Activated CD8-positive, alpha-beta memory T cell treated with anti-CD3 and anti-CD28 coated beads, Interleukin-2, amount 50 U/mL, for 48 hours (primary cell): ENCODE measurements at regions not wholly inside any gene's neighbourhood (a gene's known extent, or its start where the extent isn't known, plus 50 kb on each side); places are given as distances from the start of the nearest gene placed in this dataset.
"Not testable (repeated sequence)": the region's sequence is repeated elsewhere in the genome, so short reads cannot be mapped to it uniquely, and the experiment has no call there.

Experiments used
- DNase-seq: peaks from one replicate; pipeline ENCODE4 v3.0.0-alpha.2; 2020

GRCh38 chr4:189653983-189654382 is 286.7 kb upstream of the FRG1 start:
- DNase-seq: not testable (repeated sequence)

DNA sequence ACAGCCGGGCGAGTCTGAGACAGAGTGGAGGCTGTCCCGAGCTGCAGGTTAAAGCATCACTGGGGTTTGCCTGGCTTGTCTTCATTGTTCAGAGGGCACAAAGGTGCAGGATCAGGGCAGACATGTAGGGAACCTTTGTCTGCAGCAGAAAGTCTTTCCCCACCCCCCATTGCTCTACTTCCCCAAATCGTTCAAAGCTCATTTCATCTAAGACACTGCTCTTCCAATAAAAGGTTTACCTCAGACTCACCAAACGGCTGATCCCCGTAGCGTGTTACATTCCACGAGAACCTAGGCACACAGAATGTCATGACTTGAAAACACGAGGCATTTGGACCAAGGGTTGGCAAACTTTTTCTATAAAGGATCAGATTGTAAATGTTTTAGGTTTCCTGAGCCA is 286.3 kb upstream of the FRG1 start:
- not testable (repeated sequence) for DNase-seq

GRCh38 chr4:189655817-189656216 is 284.9 kb upstream of the FRG1 start:
- DNase-seq: not testable (repeated sequence)

DNA sequence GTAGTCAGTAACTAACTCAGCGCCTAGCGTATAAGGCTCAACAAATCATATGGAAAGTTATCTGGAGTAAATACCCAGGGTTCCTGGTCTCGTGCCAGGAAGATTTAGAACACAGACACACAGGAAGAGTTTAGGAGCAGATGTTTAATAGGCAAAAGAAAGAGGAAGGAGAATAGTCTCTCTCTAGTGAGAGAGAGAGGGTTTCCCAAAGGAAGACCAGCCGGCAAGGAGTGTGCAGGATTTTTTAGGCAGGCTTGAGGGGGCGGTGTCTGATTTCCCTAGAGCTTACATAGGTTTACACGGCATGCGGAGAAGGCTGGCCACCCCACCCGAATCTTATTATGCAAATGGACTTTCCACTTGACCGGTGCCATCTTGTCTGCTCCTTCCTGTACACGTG is 284.0 kb upstream of the FRG1 start:
- DNase-seq: no peak

- not testable (repeated sequence) for DNase-seq
Observed at GRCh38 chr4:189658259-189658658, 282.4 kb upstream of the FRG1 start.

DNA sequence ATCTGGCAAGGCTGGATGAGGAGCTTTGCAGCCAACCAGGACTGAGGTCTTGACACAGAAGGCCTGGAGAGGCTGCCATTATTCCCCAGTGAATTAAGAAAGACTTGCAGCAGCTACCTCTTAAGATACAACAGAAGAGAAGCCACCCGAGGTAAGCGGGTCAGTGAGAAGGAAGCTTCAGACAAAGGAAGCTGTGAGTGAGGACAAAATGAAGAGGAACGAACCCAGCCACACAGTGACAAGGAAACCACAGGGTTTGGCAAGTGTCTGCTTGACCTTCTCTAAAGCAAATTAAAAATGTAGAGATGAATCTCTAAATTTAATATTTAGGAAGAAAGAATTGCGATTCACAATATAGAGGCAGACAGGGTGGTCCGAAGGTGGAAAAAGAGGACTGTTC is 281.8 kb upstream of the FRG1 start:
- DNase-seq: not testable (repeated sequence)

DNA sequence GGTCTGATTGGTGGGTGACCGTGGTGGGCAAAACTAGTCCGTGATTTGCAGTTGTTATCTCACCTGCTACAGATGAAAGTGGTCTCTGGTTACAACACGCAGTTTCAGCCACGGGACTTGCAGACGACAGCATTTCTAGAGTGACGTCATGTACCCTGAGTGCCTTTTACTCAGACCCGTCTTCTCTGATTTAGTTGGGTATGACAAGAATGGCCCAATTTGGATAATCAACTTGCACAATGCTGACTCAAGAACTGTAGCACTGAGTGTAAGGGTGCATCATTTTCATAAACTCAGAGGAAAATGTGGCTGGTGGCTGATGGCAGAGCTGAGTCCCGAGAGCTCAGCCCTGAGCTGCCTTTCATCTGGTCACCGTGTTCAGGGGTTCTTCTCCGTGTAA is 281.4 kb upstream of the FRG1 start:
- DNase-seq: no peak

GRCh38 chr4:189660722-189661360 is 279.8 kb upstream of the FRG1 start:
- no peak for DNase-seq

GRCh38 chr4:189664693-189665250 is 275.9 kb upstream of the FRG1 start:
- no peak for DNase-seq

DNA sequence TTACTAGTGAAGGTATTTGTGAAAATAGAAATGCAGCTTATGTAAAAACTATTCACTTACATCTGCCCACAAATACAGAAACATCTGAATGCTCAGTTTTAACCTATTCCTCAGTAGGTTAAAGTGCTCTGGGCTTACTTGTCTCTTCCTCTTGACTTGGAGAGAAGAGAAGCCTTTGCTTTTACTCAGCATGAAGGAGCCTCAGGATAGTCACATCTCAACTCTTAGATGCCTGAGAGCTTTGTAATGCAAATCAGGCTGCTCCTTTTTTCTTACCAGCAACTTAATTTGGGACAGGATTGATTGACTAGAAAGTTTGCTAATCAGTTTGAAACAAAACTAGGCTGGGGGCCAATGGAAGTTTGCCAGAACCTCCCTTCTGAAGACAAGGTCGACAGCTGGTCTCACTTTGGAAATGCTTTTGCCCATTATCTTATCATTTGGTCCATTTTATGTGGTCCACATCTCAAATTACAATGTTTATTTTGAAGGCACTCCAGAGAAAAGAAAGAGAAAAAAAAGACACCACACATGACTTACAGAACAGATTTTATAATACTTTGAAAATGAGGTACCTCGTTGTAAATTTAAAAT is 274.9 kb upstream of the FRG1 start:
- DNase-seq: not testable (repeated sequence)

- not testable (repeated sequence) for DNase-seq
Observed at GRCh38 chr4:189667386-189667785, 273.3 kb upstream of the FRG1 start.

GRCh38 chr4:189697675-189698245 is 242.9 kb upstream of the FRG1 start:
- not testable (repeated sequence) for DNase-seq

GRCh38 chr4:189703000-189703399 is 237.7 kb upstream of the FRG1 start:
- not testable (repeated sequence) for DNase-seq

DNA sequence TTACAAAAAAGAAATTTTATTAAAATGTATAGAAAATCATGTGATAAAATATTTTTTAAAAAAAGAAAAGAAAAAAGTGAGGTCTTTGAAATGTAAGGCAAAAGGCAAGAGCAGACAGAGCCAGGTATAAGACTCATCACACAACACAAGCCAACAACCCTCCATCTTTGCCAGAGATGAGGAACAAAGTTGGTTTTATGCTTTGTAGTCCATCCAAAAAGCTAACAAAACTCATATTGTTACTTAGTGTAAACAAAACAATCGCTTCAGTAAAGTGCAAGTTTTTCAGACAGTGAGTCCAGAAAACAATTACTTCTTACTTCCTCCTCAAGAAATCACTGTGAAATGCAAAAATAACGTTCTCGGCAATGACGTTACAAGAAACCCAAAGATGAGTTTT is 233.9 kb upstream of the FRG1 start:
- DNase-seq: not testable (repeated sequence)

- DNase-seq: not testable (repeated sequence)
Observed at GRCh38 chr4:189707227-189707626, 233.4 kb upstream of the FRG1 start.

GRCh38 chr4:189711956-189712355 is 228.7 kb upstream of the FRG1 start:
- not testable (repeated sequence) for DNase-seq

DNA sequence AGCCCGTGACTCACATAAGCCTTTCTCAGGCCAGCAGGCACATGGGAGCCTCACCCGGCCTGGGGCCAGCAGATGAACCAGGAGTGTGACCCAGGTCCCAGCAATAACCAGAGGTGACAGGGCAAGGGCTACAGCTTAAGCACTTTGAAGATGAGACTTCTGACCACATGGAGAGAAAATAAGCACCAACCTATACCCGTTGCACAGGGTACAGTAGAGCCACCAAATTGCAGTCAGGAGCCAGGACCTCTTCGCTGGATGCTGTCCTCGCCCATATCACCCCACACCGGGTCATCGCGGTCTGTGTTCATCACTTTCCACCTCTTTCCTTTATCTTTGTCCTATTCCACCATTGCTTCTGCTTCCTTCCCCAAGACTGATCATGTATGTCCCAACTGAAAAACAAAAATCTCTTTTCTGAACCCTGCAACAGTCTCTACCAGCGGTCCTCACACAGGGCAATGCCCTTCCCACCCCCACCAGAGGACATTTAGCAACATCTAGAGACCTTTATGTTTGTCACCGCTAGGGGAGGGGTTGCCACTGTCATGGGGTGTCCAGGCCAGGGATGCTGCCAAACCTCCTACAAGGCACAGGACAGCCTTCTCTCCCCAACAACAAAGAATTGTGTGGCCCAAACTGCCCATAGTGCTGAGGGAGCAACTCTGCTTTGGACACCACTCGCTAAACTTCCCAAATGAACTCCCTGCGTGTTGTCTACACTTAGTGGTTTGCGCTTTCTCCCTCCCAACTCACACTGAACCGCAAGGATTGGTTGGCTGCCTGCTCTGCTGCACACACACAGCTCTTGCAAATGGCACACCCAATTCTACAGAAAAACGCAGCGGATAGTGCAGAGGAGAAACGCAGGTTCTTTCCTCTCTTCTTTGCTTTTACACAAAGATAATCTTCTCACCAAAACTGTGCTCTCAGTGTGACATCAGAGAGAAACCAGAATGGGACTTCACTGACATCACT is 219.4 kb upstream of the FRG1 start:
- DNase-seq: not testable (repeated sequence)

- DNase-seq: not testable (repeated sequence)
Observed at GRCh38 chr4:189722324-189723003, 218.2 kb upstream of the FRG1 start.

DNA sequence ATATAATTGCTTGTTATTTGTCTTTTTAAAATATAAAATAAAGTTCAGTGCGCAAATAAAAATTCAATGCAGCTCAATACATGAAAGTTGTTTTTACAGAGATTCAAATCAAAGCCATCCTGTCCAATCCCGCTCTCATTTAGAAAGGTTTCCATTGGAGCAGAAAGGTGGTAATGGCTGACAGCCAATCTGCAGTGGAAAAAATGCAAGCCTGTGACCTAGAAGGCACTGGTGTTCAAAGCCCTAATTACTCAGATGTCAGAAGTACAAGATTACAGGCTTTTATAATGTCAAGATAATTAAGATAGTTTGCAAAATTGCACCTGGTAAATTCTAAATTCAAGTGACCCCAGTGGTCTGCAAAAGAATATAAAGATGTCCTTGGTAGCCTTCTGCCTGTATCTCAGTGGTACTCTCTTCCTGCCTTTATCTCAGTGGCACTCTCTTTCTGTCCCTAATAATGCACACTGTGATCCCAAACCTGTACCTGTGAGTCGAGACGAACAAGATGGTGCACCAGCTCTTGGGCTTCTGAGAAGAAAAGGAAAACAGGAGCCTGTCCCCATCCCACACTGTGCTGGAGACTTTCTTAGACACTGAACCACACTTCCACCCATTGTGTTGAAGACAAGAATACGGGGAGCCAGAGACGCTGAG is 212.6 kb upstream of the FRG1 start:
- not testable (repeated sequence) for DNase-seq

- DNase-seq: not testable (repeated sequence)
Observed at GRCh38 chr4:189731989-189732388, 208.7 kb upstream of the FRG1 start.

- DNase-seq: not testable (repeated sequence)
Observed at GRCh38 chr4:189733507-189733906, 207.2 kb upstream of the FRG1 start.
